SK-N-SH (cell line): ENCODE measurements at regions not wholly inside any gene's neighbourhood (a gene's known extent, or its start where the extent isn't known, plus 50 kb on each side); places are given as distances from the start of the nearest gene placed in this dataset.

ENCODE experiments used
- CTCF ChIP-seq: fragments of 200-600 bp; sonication (generic); IDR thresholded peaks from 2 replicates; pipeline ENCODE4 v1.6.1; 2017; ENCODE audit warnings: antibody characterized with exemption, mild to moderate bottlenecking, moderate library complexity
- MXI1 ChIP-seq: IDR thresholded peaks from 2 replicates; pipeline ENCODE4 v1.6.1; 2012; ENCODE audit warnings: mild to moderate bottlenecking, low read depth, low read length, improper control_type of control experiment

GRCh38 chr9:107669422-107669821 is 179.9 kb upstream of the KLF4 start:
- TF ChIP-seq CTCF (no peak), MXI1 (no peak)
